ENCODE measurements at regions not wholly inside any gene's neighbourhood (a gene's known extent, or its start where the extent isn't known, plus 50 kb on each side); places are given as distances from the start of the nearest gene placed in this dataset.

- TF ChIP-seq CTCF (IDR thresholded peaks at IDR 0.05): no peak
Observed at GRCh38 chr3:29215948-29216347, 64.9 kb upstream of the RBMS3 start.

DNA sequence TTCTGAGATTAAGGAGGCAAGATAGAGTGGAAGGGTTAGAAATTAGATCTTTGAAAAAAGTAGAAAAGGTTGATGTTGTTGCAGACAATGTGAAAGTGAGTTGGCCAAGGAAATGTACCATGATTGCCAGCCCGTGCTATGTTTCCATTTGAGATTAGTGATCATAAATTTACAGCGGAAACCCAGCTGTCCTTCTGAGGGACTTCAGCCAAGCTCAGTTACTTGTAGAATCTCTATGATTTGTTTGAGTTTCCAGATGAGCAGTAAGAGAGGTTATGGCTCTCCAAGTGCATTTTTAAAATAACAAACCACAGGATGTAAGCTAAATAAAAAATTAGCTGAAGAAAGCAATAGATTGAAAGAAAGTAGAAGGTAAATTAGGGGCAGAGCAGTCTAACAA, 54.2 kb upstream of the RBMS3 start:
- no peak for TF ChIP-seq CTCF (IDR thresholded peaks at IDR 0.05)

DNA sequence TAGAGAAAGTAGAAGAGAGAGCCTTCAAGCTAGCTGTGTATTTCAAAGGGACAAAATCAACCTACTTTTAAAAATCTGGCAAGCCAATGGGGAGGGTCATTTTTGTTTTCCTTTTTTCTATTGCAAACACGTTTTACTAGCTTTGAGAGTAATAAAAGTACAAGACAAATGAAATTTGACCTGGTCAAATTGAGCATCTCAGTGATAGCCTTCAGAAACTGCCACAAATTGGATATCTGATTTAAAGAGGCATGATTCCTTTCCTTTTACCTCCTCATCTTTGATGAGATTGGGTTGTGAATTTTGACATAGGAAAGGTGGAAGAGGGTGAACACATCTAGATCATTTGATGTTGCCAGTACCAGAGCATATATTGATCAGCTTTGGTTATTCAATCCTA, 53.6 kb upstream of the RBMS3 start:
- no peak for TF ChIP-seq CTCF (IDR thresholded peaks at IDR 0.05)

All from LNCAP (cell line).